ENCODE measurements at regions not wholly inside any gene's neighbourhood (a gene's known extent, or its start where the extent isn't known, plus 50 kb on each side); places are given as distances from the start of the nearest gene placed in this dataset.

DNA sequence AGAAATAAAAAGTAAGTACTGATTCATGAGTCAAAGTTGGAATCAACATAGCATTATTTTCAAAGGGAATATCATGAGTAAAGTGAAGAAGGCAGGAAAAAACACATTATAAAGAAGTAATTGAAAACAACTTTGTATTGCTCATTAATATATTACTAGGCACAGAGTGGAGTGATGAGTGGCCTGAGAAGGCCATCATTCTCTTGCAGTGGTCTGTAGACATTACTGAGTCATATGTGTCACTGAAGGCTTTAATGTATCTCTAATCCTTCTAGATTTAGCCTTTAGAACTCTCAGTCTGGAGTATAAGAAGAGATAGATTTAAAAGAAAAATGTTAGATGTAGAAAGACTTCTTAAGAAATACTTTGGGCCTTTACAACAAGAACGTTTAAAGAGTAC, 881.4 kb downstream of the DNAH5 start:
- no peaks in the 10 kb centered on the region for H3K9me2 ChIP-seq (ENCODE audit: insufficient read depth, low read length)
- H3K4me3 ChIP-seq (ENCODE audit: low read depth, low read length, poor library complexity, severe bottlenecking) = no peak overlapping the region
- POLR2A ChIA-PET = no interaction called here
- CTCF ChIA-PET (ENCODE audit: unreplicated experiment) = no interaction called here
- no peaks in the 10 kb centered on the region for H4K20me1 ChIP-seq (ENCODE audit: insufficient read depth, low read length)
- no peak overlapping the region for H3K4me2 ChIP-seq (ENCODE audit: low read length)
- no TSS peak for BruUV-seq (replicated peaks)
- H3K9me3 ChIP-seq (ENCODE audit: low read length) = no peaks in the 10 kb centered on the region
- H2AFZ ChIP-seq (ENCODE audit: low read length) = no peak overlapping the region
- DNase-seq (ENCODE audit: low spot score) = no peak
- H3K27ac ChIP-seq (ENCODE audit: low read depth, low read length, poor library complexity, severe bottlenecking) = no peak overlapping the region
- H3K79me2 ChIP-seq (ENCODE audit: insufficient read depth, low read depth, low read length) = no peaks in the 10 kb centered on the region
- H3K4me1 ChIP-seq (ENCODE audit: insufficient read depth, low read length, poor library complexity, severe bottlenecking) = no peaks in the 10 kb centered on the region
- intact Hi-C loops (cut with micrococcal nuclease; ENCODE audit: unreplicated experiment) = no loop called here
- no peaks in the 10 kb centered on the region for H3K36me3 ChIP-seq (ENCODE audit: insufficient read depth, low read length)
- TF ChIP-seq EZH2phosphoT487 (IDR thresholded peaks at IDR 0.05; ENCODE audit: borderline replicate concordance, low read depth, low read length) = no peak

DNA sequence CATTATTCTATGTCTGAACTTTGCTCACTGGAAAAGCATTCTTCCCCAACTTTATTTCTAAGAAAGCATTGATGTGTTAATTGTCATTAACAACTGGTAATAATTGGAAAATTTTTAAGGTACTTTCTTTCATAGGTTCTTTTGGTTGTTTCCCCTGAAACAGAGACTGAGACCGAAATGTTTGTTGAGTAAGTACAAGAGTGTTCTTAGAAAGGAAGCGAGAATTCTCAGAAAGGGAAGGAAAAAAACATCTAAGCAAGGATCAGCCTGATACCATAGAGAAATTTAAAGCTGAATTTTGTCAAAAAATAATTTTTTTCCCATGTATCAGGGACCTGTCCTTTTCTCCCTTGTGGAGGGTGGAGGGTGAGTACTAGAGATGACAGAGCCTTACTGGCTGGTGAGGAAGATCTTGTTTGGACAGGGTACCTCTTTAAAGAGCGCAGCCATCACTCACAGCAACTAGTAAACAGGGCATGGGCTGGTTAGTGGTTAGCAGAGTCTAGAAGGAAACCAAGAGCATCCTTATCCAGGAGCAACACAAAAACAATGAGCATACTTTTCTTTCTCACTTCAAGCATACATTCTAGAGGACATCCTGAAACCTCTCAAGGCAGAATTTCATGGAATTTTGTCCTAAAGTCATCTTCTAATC, 898.5 kb downstream of the DNAH5 start:
- no peak for DNase-seq (ENCODE audit: low spot score)
- H3K27ac ChIP-seq (ENCODE audit: low read depth, low read length, poor library complexity, severe bottlenecking) = no peak overlapping the region
- no peaks in the 10 kb centered on the region for H3K9me3 ChIP-seq (ENCODE audit: low read length)
- TF ChIP-seq EZH2phosphoT487 (IDR thresholded peaks at IDR 0.05; ENCODE audit: borderline replicate concordance, low read depth, low read length) = no peak
- TF ChIP-seq, protein P1, sequence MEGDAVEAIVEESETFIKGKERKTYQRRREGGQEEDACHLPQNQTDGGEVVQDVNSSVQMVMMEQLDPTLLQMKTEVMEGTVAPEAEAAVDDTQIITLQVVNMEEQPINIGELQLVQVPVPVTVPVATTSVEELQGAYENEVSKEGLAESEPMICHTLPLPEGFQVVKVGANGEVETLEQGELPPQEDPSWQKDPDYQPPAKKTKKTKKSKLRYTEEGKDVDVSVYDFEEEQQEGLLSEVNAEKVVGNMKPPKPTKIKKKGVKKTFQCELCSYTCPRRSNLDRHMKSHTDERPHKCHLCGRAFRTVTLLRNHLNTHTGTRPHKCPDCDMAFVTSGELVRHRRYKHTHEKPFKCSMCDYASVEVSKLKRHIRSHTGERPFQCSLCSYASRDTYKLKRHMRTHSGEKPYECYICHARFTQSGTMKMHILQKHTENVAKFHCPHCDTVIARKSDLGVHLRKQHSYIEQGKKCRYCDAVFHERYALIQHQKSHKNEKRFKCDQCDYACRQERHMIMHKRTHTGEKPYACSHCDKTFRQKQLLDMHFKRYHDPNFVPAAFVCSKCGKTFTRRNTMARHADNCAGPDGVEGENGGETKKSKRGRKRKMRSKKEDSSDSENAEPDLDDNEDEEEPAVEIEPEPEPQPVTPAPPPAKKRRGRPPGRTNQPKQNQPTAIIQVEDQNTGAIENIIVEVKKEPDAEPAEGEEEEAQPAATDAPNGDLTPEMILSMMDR (conservative IDR thresholded peaks at IDR 0.05; ENCODE audit: low read length) = no peak
- no peak overlapping the region for H3K4me2 ChIP-seq (ENCODE audit: low read length)
- no peak overlapping the region for H3K4me3 ChIP-seq (ENCODE audit: low read depth, low read length, poor library complexity, severe bottlenecking)
- no peaks in the 10 kb centered on the region for H3K36me3 ChIP-seq (ENCODE audit: insufficient read depth, low read length)
- intact Hi-C loops (cut with micrococcal nuclease; ENCODE audit: unreplicated experiment) = no loop called here
- no TSS peak for BruUV-seq (replicated peaks)
- H2AFZ ChIP-seq (ENCODE audit: low read length) = no peak overlapping the region
- H3K4me1 ChIP-seq (ENCODE audit: insufficient read depth, low read length, poor library complexity, severe bottlenecking) = no peaks in the 10 kb centered on the region
- no peaks in the 10 kb centered on the region for H4K20me1 ChIP-seq (ENCODE audit: insufficient read depth, low read length)
- ChIA-PET POLR2A (no interaction called here), CTCF (ENCODE audit: unreplicated experiment) (no interaction called here)
- H3K79me2 ChIP-seq (ENCODE audit: insufficient read depth, low read depth, low read length) = no peaks in the 10 kb centered on the region
- H3K9me2 ChIP-seq (ENCODE audit: insufficient read depth, low read length) = no peaks in the 10 kb centered on the region

DNA sequence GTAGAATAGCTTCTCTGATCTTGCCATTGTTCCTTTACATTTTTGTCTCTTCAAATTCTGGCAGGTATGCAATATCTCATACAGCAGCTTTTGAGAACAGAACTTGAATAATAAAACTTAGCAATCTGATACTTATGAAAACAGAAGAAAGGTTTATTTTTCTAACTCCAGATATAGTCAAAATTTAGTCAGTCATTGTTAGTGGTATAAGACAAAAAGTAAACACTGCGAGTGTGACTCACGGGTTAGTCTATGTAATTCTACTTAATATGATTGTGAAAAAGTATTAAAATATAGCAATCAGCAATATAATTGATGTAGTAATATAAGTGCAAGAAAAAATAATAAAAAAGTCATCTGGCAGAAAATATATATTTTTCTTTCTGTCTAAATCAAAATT, 910.4 kb downstream of the DNAH5 start:
- H3K9me3 ChIP-seq (ENCODE audit: low read length) = no peaks in the 10 kb centered on the region
- no peak for TF ChIP-seq EZH2phosphoT487 (IDR thresholded peaks at IDR 0.05; ENCODE audit: borderline replicate concordance, low read depth, low read length)
- TF ChIP-seq, protein P1 (conservative IDR thresholded peaks at IDR 0.05; ENCODE audit: low read length) = no peak
- H3K4me1 ChIP-seq (ENCODE audit: insufficient read depth, low read length, poor library complexity, severe bottlenecking) = no peaks in the 10 kb centered on the region
- CTCF ChIA-PET (ENCODE audit: unreplicated experiment) = no interaction called here
- no peaks in the 10 kb centered on the region for H3K9me2 ChIP-seq (ENCODE audit: insufficient read depth, low read length)
- intact Hi-C loops (cut with micrococcal nuclease; ENCODE audit: unreplicated experiment) = no loop called here
- no peaks in the 10 kb centered on the region for H3K79me2 ChIP-seq (ENCODE audit: insufficient read depth, low read depth, low read length)
- DNase-seq (ENCODE audit: low spot score) = no peak
- no peaks in the 10 kb centered on the region for H4K20me1 ChIP-seq (ENCODE audit: insufficient read depth, low read length)
- BruUV-seq (replicated peaks) = no TSS peak
- POLR2A ChIA-PET = interaction anchor here (0.7 kb wide), 1 partner anchor 59 kb away, joined by 3 read pairs; no protein-coding TSS in a partner anchor
- H3K27ac ChIP-seq (ENCODE audit: low read depth, low read length, poor library complexity, severe bottlenecking) = no peak overlapping the region
- no peak overlapping the region for H3K4me2 ChIP-seq (ENCODE audit: low read length)
- no peak overlapping the region for H3K4me3 ChIP-seq (ENCODE audit: low read depth, low read length, poor library complexity, severe bottlenecking)
- no peak overlapping the region for H2AFZ ChIP-seq (ENCODE audit: low read length)
- no peaks in the 10 kb centered on the region for H3K36me3 ChIP-seq (ENCODE audit: insufficient read depth, low read length)
